Natural killer cell (primary cell): ENCODE measurements at regions not wholly inside any gene's neighbourhood (a gene's known extent, or its start where the extent isn't known, plus 50 kb on each side); places are given as distances from the start of the nearest gene placed in this dataset.

Experiments
- ATAC-seq, 3 donors: fragments of 150-1000 bp in 2 of 3; fragments of 200-7000 bp in 1 of 3; cut with Tn5 transposase; 1 replicate in 1 of 3; 2 replicates in 2 of 3; pipeline ENCODE4 v1.10.0; 2021; ENCODE audit warnings: mild to moderate bottlenecking in 2 of 3, moderate library complexity in 2 of 3
- DNase-seq, 2 donors: peaks; one replicate each; pipeline versions ENCODE4 v3.0.0 to v3.0.0-alpha.2; 2013 to 2021; ENCODE audit warnings: mixed read lengths in 1 of 2
- H3K27ac ChIP-seq: one replicate; pipeline ENCODE4 v1.5.1; 2013; ENCODE audit warnings: mild to moderate bottlenecking, low read length
- H3K27me3 ChIP-seq: one replicate; pipeline ENCODE4 v1.6.1; 2013; ENCODE audit warnings: low read length; ENCODE audit not compliant: control insufficient read depth, insufficient read depth
- H3K36me3 ChIP-seq: one replicate; pipeline ENCODE4 v1.6.1; 2013; ENCODE audit warnings: low read length; ENCODE audit not compliant: control insufficient read depth, insufficient read depth
- H3K4me1 ChIP-seq: one replicate; pipeline ENCODE4 v1.6.1; 2013; ENCODE audit warnings: low read length; ENCODE audit not compliant: control insufficient read depth, insufficient read depth
- H3K4me3 ChIP-seq: one replicate; pipeline ENCODE4 v1.5.1; 2013; ENCODE audit warnings: low read length
- H3K9me3 ChIP-seq: one replicate; pipeline ENCODE4 v1.6.1; 2013; ENCODE audit warnings: low read length; ENCODE audit not compliant: control insufficient read depth, insufficient read depth
- H3K27ac Mint-ChIP-seq, 2 donors: one replicate each; pipeline ENCODE4 v1.8.0; 2022; ENCODE audit warnings: mild to moderate bottlenecking in 2 of 2, mixed read lengths in 2 of 2, moderate library complexity in 1 of 2
- H3K27me3 Mint-ChIP-seq, 2 donors: one replicate each; pipeline ENCODE4 v1.8.0; 2022; ENCODE audit warnings: low read depth in 2 of 2, mixed read lengths in 2 of 2
- H3K36me3 Mint-ChIP-seq: one replicate; pipeline ENCODE4 v1.8.0; 2022; ENCODE audit warnings: mixed read lengths
- H3K4me1 Mint-ChIP-seq, 2 donors: one replicate each; pipeline ENCODE4 v1.8.0; 2022; ENCODE audit warnings: mixed read lengths in 2 of 2
- H3K4me3 Mint-ChIP-seq: one replicate; pipeline ENCODE4 v1.8.0; 2022; ENCODE audit warnings: mild to moderate bottlenecking, moderate library complexity, mixed read lengths
- H3K9me3 Mint-ChIP-seq, 2 donors: one replicate each; pipeline ENCODE4 v1.8.0; 2022; ENCODE audit warnings: mixed read lengths in 2 of 2
- WGBS: methylation state at CpG from one replicate; pipeline ENCODE4 v1.1.7; 2013; ENCODE audit warnings: missing lambda C conversion rate; ENCODE audit not compliant: insufficient coverage; 5-methylcytosine and 5-hydroxymethylcytosine counted together
- intact Hi-C: fragments of 100-400 bp; cut with micrococcal nuclease; formaldehyde crosslinking; loops from one replicate; pipeline ENCODE4 v1.14.2; 2022
- TF ChIP-seq, protein P1 (sequence below): fragments of 200-600 bp; IDR thresholded peaks from one replicate; pipeline ENCODE4 v1.8.0; 2022; ENCODE audit warnings: antibody characterized with exemption

DNA sequence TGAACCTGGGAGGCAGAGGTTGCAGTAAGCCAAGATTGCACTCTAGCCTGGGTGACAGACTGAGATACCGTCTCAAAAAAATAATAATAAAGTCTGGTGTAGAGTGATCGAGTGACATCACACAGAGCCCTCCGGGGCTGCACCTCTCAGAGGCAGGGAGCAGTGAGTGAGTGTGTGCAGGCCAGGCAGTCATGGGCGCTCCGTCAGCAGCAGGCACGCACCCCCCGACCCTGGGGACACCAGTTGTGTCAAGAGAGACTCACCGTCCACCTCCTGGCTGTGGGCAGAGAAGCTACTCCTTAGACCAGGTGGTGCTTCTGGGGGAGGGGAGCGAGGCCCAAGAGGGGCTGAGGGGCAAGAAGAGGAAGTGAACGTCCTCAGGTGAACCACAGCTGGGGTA is 91.8 kb downstream of the SIK1 start:
- H3K4me3 Mint-ChIP-seq: no peak overlapping the region
- H3K27ac Mint-ChIP-seq: peak overlapping the region; percentile 76 to 81
- intact Hi-C loops: no loop called here

GRCh38 chr21:43334214-43334958 is 92.5 kb downstream of the SIK1 start:
- ATAC-seq: no peak
- intact Hi-C loops: no loop called here
- Histone ChIP-seq H3K27me3 (no peaks in the 10 kb centered on the region), H3K27ac (no peak overlapping the region), H3K4me3 (no peak overlapping the region), H3K36me3 (no peaks in the 10 kb centered on the region), H3K9me3 (no peaks in the 10 kb centered on the region), H3K4me1 (peaks cover 20% of the 10 kb centered on the region)
- TF ChIP-seq, protein P1, sequence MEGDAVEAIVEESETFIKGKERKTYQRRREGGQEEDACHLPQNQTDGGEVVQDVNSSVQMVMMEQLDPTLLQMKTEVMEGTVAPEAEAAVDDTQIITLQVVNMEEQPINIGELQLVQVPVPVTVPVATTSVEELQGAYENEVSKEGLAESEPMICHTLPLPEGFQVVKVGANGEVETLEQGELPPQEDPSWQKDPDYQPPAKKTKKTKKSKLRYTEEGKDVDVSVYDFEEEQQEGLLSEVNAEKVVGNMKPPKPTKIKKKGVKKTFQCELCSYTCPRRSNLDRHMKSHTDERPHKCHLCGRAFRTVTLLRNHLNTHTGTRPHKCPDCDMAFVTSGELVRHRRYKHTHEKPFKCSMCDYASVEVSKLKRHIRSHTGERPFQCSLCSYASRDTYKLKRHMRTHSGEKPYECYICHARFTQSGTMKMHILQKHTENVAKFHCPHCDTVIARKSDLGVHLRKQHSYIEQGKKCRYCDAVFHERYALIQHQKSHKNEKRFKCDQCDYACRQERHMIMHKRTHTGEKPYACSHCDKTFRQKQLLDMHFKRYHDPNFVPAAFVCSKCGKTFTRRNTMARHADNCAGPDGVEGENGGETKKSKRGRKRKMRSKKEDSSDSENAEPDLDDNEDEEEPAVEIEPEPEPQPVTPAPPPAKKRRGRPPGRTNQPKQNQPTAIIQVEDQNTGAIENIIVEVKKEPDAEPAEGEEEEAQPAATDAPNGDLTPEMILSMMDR: no peak
- Mint-ChIP-seq H3K9me3 (peaks cover 3 to 10% of the 10 kb centered on the region in 2 donors), H3K36me3 (no peaks in the 10 kb centered on the region), H3K4me1 (peaks cover 6 to 44% of the 10 kb centered on the region in 2 donors), H3K27me3 (peaks cover 0 to 9% of the 10 kb centered on the region in 2 donors), H3K4me3 (no peak overlapping the region), H3K27ac (peak overlapping the region; percentile 76 to 81)
- DNase-seq: no peak
- WGBS: 91% methylated on average over 16 of the region's 16 CpGs

More for the DNA sequence above, 91.8 kb downstream of the SIK1 start:
- Histone ChIP-seq H3K36me3 (no peaks in the 10 kb centered on the region), H3K9me3 (no peaks in the 10 kb centered on the region), H3K27me3 (no peaks in the 10 kb centered on the region), H3K4me1 (peaks cover 20% of the 10 kb centered on the region), H3K27ac (no peak overlapping the region), H3K4me3 (no peak overlapping the region)
- H3K36me3 Mint-ChIP-seq: no peaks in the 10 kb centered on the region
- no peak for DNase-seq
- ATAC-seq: no peak
- TF ChIP-seq, protein P1: no peak
- peaks cover 6 to 44% of the 10 kb centered on the region in 2 donors for H3K4me1 Mint-ChIP-seq
- H3K27me3 Mint-ChIP-seq: peaks cover 0 to 10% of the 10 kb centered on the region in 2 donors
- 75% methylated on average over 10 of the region's 10 CpGs for WGBS
- H3K9me3 Mint-ChIP-seq: peaks cover 3 to 10% of the 10 kb centered on the region in 2 donors

GRCh38 chr21:43333298-43334062 is 93.5 kb downstream of the SIK1 start:
- Mint-ChIP-seq H3K9me3 (peaks cover 3 to 10% of the 10 kb centered on the region in 2 donors), H3K36me3 (no peaks in the 10 kb centered on the region), H3K27ac (no peak overlapping the region), H3K27me3 (peaks cover 0 to 5% of the 10 kb centered on the region in 2 donors), H3K4me3 (no peak overlapping the region), H3K4me1 (peaks cover 6 to 39% of the 10 kb centered on the region in 2 donors)
- peak in 1 of 3 donors; percentile 21 for ATAC-seq
- Histone ChIP-seq H3K27ac (no peak overlapping the region), H3K4me3 (no peak overlapping the region), H3K4me1 (peaks cover 13% of the 10 kb centered on the region), H3K9me3 (no peaks in the 10 kb centered on the region), H3K36me3 (no peaks in the 10 kb centered on the region), H3K27me3 (no peaks in the 10 kb centered on the region)
- no peak for DNase-seq
- 60% methylated on average over 33 of the region's 35 CpGs for WGBS
- intact Hi-C loops: no loop called here
- TF ChIP-seq, protein P1: no peak
